GM13977 (cell line): ENCODE measurements at regions not wholly inside any gene's neighbourhood (a gene's known extent, or its start where the extent isn't known, plus 50 kb on each side); places are given as distances from the start of the nearest gene placed in this dataset.

Experiments
- DNase-seq: peaks from one replicate; pipeline ENCODE4 v3.0.0; 2012; ENCODE audit warnings: low spot score
- CTCF ChIP-seq: IDR thresholded peaks from 2 replicates; pipeline ENCODE4 v1.5.1; 2012; ENCODE audit warnings: mild to moderate bottlenecking, control low read depth; ENCODE audit not compliant: insufficient read depth; ENCODE audit errors: extremely low read depth, missing control alignments
- in situ Hi-C: fragments of 300-500 bp; cut with MboI; formaldehyde crosslinking; loops from one replicate; pipeline ENCODE4 v1.12.0; 2022; ENCODE audit warnings: low sequenced_read_pairs, low pct_unique_long_range_greater_than_20kb, mixed read lengths, inconsistent platforms; ENCODE audit not compliant: unreplicated experiment

- no peak for DNase-seq
- in situ Hi-C loops, result loop anchor here (25.0 kb wide), 2 partner anchors 368 to 1868 kb away; no protein-coding TSS in a partner anchor
- no peak for TF ChIP-seq CTCF
Measured at GRCh38 chr2:41779888-41780287, 267.9 kb upstream of the PKDCC start.

- peak; percentile 68 for TF ChIP-seq CTCF
Measured at GRCh38 chr2:41782306-41783158, 265.3 kb upstream of the PKDCC start.

GRCh38 chr2:41784496-41784895 lies 263.3 kb upstream of the PKDCC start:
- no peak for DNase-seq
- TF ChIP-seq CTCF, result no peak
- in situ Hi-C loops, result loop anchor here (25.0 kb wide), 2 partner anchors 372 to 1872 kb away; no protein-coding TSS in a partner anchor

More at GRCh38 chr2:41782306-41783158, 265.3 kb upstream of the PKDCC start:
- peak; percentile 20 for DNase-seq
- in situ Hi-C loops, result loop anchor here (25.0 kb wide), 2 partner anchors 370 to 1870 kb away; no protein-coding TSS in a partner anchor

- DNase-seq, result no peak
- TF ChIP-seq CTCF, result no peak
- in situ Hi-C loops, result loop anchor here (25.0 kb wide), 2 partner anchors 373 to 1873 kb away; no protein-coding TSS in a partner anchor
Measured at GRCh38 chr2:41785251-41786022, 262.4 kb upstream of the PKDCC start.

GRCh38 chr2:41791523-41791922 lies 256.3 kb upstream of the PKDCC start:
- DNase-seq, result peak; percentile 4
- in situ Hi-C loops, result loop anchor here (25.0 kb wide), 2 partner anchors 379 to 1879 kb away; no protein-coding TSS in a partner anchor
- no peak for TF ChIP-seq CTCF

- DNase-seq, result no peak
- no peak for TF ChIP-seq CTCF
- in situ Hi-C loops, result no loop called here
Measured at GRCh38 chr2:41803361-41803760, 244.5 kb upstream of the PKDCC start.
